H9 (cell line): ENCODE measurements at regions not wholly inside any gene's neighbourhood (a gene's known extent, or its start where the extent isn't known, plus 50 kb on each side); places are given as distances from the start of the nearest gene placed in this dataset.

Experiments
- DNase-seq: peaks from one replicate; pipeline ENCODE4 v3.0.0-alpha.2; 2017
- H2AFZ ChIP-seq: one replicate; pipeline ENCODE4 v1.6.1; 2013; ENCODE audit warnings: mild to moderate bottlenecking, low read length, control low read depth, moderate library complexity
- H2AK5ac ChIP-seq: 2 replicates; pipeline ENCODE4 v1.6.1; 2013; ENCODE audit warnings: low read length, control low read depth, mixed read lengths; ENCODE audit not compliant: insufficient read length
- H2BK120ac ChIP-seq: one replicate; pipeline ENCODE4 v1.6.1; 2013; ENCODE audit warnings: low read depth, mild to moderate bottlenecking, low read length, control low read depth, inconsistent platforms; ENCODE audit not compliant: poor library complexity, severe bottlenecking
- H2BK12ac ChIP-seq: 2 replicates; pipeline ENCODE4 v1.6.1; 2013; ENCODE audit warnings: low read length, control low read depth, mixed read lengths, low read depth; ENCODE audit not compliant: insufficient read length
- H2BK15ac ChIP-seq: 2 replicates; pipeline ENCODE4 v1.6.1; 2013; ENCODE audit warnings: low read depth, low read length, control low read depth
- H2BK20ac ChIP-seq: one replicate; pipeline ENCODE4 v1.6.1; 2013; ENCODE audit warnings: low read depth, mild to moderate bottlenecking, low read length, control low read depth, inconsistent platforms; ENCODE audit not compliant: poor library complexity, severe bottlenecking
- H2BK5ac ChIP-seq: 2 replicates; pipeline ENCODE4 v1.6.1; 2013; ENCODE audit warnings: low read length, control low read depth, mixed read lengths; ENCODE audit not compliant: insufficient read length
- H3K14ac ChIP-seq: 2 replicates; pipeline ENCODE4 v1.6.1; 2013; ENCODE audit warnings: low read length, control low read depth; ENCODE audit not compliant: insufficient read depth
- H3K18ac ChIP-seq: 2 replicates; pipeline ENCODE4 v1.6.1; 2013; ENCODE audit warnings: low read depth, mild to moderate bottlenecking, mixed read lengths, low read length, control low read depth; ENCODE audit not compliant: insufficient read length
- H3K23ac ChIP-seq: 2 replicates; pipeline ENCODE4 v1.6.1; 2013; ENCODE audit warnings: low read length, control low read depth, mixed read lengths, low read depth; ENCODE audit not compliant: insufficient read length
- H3K23me2 ChIP-seq: 2 replicates; pipeline ENCODE4 v1.6.1; 2013; ENCODE audit warnings: low read depth, mild to moderate bottlenecking, mixed read lengths, low read length, control low read depth; ENCODE audit not compliant: insufficient read length, poor library complexity, severe bottlenecking
- H3K27ac ChIP-seq: 2 replicates; pipeline ENCODE4 v1.5.1; 2013; ENCODE audit warnings: low read length, control low read depth, mixed read lengths, low read depth; ENCODE audit not compliant: insufficient read length
- H3K27me3 ChIP-seq: 2 replicates; pipeline ENCODE4 v1.6.1; 2013; ENCODE audit warnings: low read length, control low read depth, inconsistent platforms; ENCODE audit not compliant: insufficient read depth
- H3K4ac ChIP-seq: 2 replicates; pipeline ENCODE4 v1.6.1; 2013; ENCODE audit warnings: low read depth, mild to moderate bottlenecking, control low read depth, inconsistent platforms, low read length, moderate library complexity
- H3K4me1 ChIP-seq: 2 replicates; pipeline ENCODE4 v1.6.1; 2013; ENCODE audit warnings: low read length, control low read depth, inconsistent platforms; ENCODE audit not compliant: insufficient read depth
- H3K4me2 ChIP-seq: 2 replicates; pipeline ENCODE4 v1.6.1; 2013; ENCODE audit warnings: low read length, control low read depth, mixed read lengths; ENCODE audit not compliant: insufficient read length, insufficient read depth
- H3K56ac ChIP-seq: 2 replicates; pipeline ENCODE4 v1.6.1; 2013; ENCODE audit warnings: low read depth, mild to moderate bottlenecking, mixed read lengths, low read length, control low read depth; ENCODE audit not compliant: insufficient read length
- H3K79me1 ChIP-seq: 2 replicates; pipeline ENCODE4 v1.6.1; 2013; ENCODE audit warnings: low read depth, mild to moderate bottlenecking, moderate library complexity, low read length, control low read depth, inconsistent platforms; ENCODE audit not compliant: insufficient read depth, poor library complexity, severe bottlenecking
- H3K79me2 ChIP-seq: 2 replicates; pipeline ENCODE4 v1.6.1; 2013; ENCODE audit warnings: low read length, control low read depth, inconsistent platforms; ENCODE audit not compliant: insufficient read depth
- H3K9ac ChIP-seq: 2 replicates; pipeline ENCODE4 v1.6.1; 2013; ENCODE audit warnings: low read length, control low read depth, mixed read lengths; ENCODE audit not compliant: insufficient read length; ENCODE audit errors: extremely low read depth
- H3K9me3 ChIP-seq: one replicate; pipeline ENCODE4 v1.6.1; 2013; ENCODE audit warnings: low read depth, low read length, inconsistent platforms; ENCODE audit not compliant: control insufficient read depth
- H3T11ph ChIP-seq: one replicate; pipeline ENCODE4 v1.6.1; 2013; ENCODE audit warnings: mild to moderate bottlenecking, low read length, control low read depth, inconsistent platforms
- H4K20me1 ChIP-seq: one replicate; pipeline ENCODE4 v1.6.1; 2013; ENCODE audit not compliant: control insufficient read depth, insufficient read length, insufficient read depth
- H4K5ac ChIP-seq: 2 replicates; pipeline ENCODE4 v1.6.1; 2013; ENCODE audit warnings: low read depth, mild to moderate bottlenecking, mixed read lengths, low read length, control low read depth; ENCODE audit not compliant: insufficient read length
- H4K8ac ChIP-seq: replicated peaks from 2 replicates; pipeline ENCODE4 v1.6.1; 2013; ENCODE audit warnings: low read length, control low read depth, mixed read lengths, low read depth; ENCODE audit not compliant: insufficient read length
- H4K91ac ChIP-seq: 2 replicates; pipeline ENCODE4 v1.6.1; 2013; ENCODE audit warnings: low read depth, mild to moderate bottlenecking, moderate library complexity, mixed read lengths, low read length, control low read depth; ENCODE audit not compliant: insufficient read length
- H3K27ac Mint-ChIP-seq, 3 experiments: 2 replicates in 2 of 3; 3 replicates in 1 of 3; pipeline ENCODE4 v1.8.0; 2020 to 2021; ENCODE audit warnings: mixed read lengths in 3 of 3, mild to moderate bottlenecking in 1 of 3, moderate library complexity in 1 of 3
- H3K27me3 Mint-ChIP-seq: 2 replicates; pipeline ENCODE4 v1.8.0; 2021; ENCODE audit warnings: low read depth, mild to moderate bottlenecking, moderate library complexity, mixed read lengths
- H3K36me3 Mint-ChIP-seq, 3 experiments: 2 replicates in 2 of 3; 3 replicates in 1 of 3; pipeline ENCODE4 v1.8.0; 2020 to 2021; ENCODE audit warnings: low read depth in 3 of 3, mixed read lengths in 3 of 3; ENCODE audit not compliant: insufficient read depth in 1 of 3
- H3K4me1 Mint-ChIP-seq, 2 experiments: 2 replicates each; pipeline ENCODE4 v1.8.0; 2020; ENCODE audit warnings: mixed read lengths in 2 of 2
- H3K4me3 Mint-ChIP-seq, 2 experiments: 2 replicates in 1 of 2; 3 replicates in 1 of 2; pipeline ENCODE4 v1.8.0; 2020 to 2021; ENCODE audit warnings: mild to moderate bottlenecking in 2 of 2, mixed read lengths in 2 of 2, moderate library complexity in 1 of 2
- H3K9me3 Mint-ChIP-seq, 2 experiments: 2 replicates in 1 of 2; 3 replicates in 1 of 2; pipeline ENCODE4 v1.8.0; 2020; ENCODE audit warnings: mild to moderate bottlenecking in 2 of 2, mixed read lengths in 2 of 2, moderate library complexity in 1 of 2
- WGBS: extraction: QIAGEN DNeasy Blood & Tissue Kit; methylation state at CpG from one replicate; pipeline ENCODE4 v1.1.7; 2013; ENCODE audit warnings: missing lambda C conversion rate, low lambda C conversion rate, mixed read lengths; ENCODE audit not compliant: insufficient read length; ENCODE audit errors: extremely low coverage; 5-methylcytosine and 5-hydroxymethylcytosine counted together
- TF ChIP-seq, protein P1 (sequence below): fragments of 200-600 bp; sonication (generic); conservative IDR thresholded peaks from 3 replicates; pipeline ENCODE4 v1.8.0; 2021; ENCODE audit warnings: antibody characterized with exemption, mild to moderate bottlenecking

GRCh38 chr6:113461153-113461932, 395.8 kb upstream of the MARCKS start:
- Mint-ChIP-seq H3K27ac (no peak overlapping the region), H3K27me3 (no peaks in the 10 kb centered on the region), H3K4me1 (0 out of 4 replicates have a peak, but pooled peaks cover 0 to 4% of the 10 kb centered on the region in 2 experiments), H3K4me3 (no peak overlapping the region), H3K36me3 (no peaks in the 10 kb centered on the region), H3K9me3 (no peaks in the 10 kb centered on the region)
- no peak for DNase-seq
- Histone ChIP-seq H2BK5ac (no peak overlapping the region), H3K9ac (no peak overlapping the region), H4K20me1 (no peaks in the 10 kb centered on the region), H2AFZ (no peak overlapping the region), H3K79me2 (no peaks in the 10 kb centered on the region), H3K27ac (no peak overlapping the region), H3T11ph (no peak overlapping the region), H3K56ac (no peak overlapping the region), H2BK120ac (no peak overlapping the region), H3K4me2 (no peak overlapping the region), H4K91ac (no peak overlapping the region), H2AK5ac (no peak overlapping the region), H2BK20ac (no peak overlapping the region), H3K79me1 (no peaks in the 10 kb centered on the region), H3K14ac (no peak overlapping the region), H3K23ac (no peak overlapping the region), H3K9me3 (no peaks in the 10 kb centered on the region), H4K8ac (no peak overlapping the region), H4K5ac (no peak overlapping the region), H2BK12ac (no peak overlapping the region), H2BK15ac (no peak overlapping the region), H3K4ac (no peak overlapping the region), H3K23me2 (no peaks in the 10 kb centered on the region), H3K27me3 (no peaks in the 10 kb centered on the region), H3K18ac (no peak overlapping the region), H3K4me1 (no peaks in the 10 kb centered on the region)
- no CpG with 5 or more reads among the region's 4 CpGs for WGBS
- TF ChIP-seq, protein P1, sequence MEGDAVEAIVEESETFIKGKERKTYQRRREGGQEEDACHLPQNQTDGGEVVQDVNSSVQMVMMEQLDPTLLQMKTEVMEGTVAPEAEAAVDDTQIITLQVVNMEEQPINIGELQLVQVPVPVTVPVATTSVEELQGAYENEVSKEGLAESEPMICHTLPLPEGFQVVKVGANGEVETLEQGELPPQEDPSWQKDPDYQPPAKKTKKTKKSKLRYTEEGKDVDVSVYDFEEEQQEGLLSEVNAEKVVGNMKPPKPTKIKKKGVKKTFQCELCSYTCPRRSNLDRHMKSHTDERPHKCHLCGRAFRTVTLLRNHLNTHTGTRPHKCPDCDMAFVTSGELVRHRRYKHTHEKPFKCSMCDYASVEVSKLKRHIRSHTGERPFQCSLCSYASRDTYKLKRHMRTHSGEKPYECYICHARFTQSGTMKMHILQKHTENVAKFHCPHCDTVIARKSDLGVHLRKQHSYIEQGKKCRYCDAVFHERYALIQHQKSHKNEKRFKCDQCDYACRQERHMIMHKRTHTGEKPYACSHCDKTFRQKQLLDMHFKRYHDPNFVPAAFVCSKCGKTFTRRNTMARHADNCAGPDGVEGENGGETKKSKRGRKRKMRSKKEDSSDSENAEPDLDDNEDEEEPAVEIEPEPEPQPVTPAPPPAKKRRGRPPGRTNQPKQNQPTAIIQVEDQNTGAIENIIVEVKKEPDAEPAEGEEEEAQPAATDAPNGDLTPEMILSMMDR = peak; percentile 58
